ENCODE measurements at regions not wholly inside any gene's neighbourhood (a gene's known extent, or its start where the extent isn't known, plus 50 kb on each side); places are given as distances from the start of the nearest gene placed in this dataset.

DNA sequence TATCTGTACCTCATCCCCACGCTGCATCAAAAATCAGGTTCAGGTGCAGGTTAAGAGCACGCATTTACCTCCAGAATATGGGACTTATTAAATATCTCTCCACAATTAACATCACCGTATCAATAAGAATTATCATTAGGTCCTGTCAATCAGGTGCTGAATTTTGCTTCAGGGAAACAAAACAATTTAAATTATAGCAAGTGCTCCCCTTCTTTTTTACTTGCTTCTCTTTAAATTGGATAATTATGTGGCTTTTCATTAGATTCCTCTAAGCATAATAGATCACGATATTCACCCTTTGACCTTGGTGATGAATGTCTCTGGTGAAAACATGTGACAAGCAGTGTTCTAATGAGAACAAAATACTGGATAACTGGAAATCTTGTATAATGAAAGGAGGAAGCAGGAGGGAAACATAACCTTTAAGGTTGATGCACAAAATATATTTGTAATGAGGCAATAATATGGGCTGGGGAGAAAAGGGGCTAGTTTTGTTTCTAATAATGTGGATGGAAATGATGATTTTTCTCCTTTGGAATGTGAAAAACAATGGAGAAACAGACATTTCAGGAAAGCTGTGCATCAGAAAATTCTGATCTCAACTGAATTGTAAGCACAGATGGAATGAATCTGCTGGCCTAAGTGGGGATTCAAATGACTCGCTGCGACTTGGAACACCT is 166.9 kb downstream of the SNX10 start:
- DNase-seq (ENCODE audit: low read depth) = no peak
- TF ChIP-seq CTCF (conservative IDR thresholded peaks at IDR 0.05; ENCODE audit: low read depth, low read length) = no peak
- no peak overlapping the region for H3K4me3 ChIP-seq (ENCODE audit: low read length)

- H3K4me3 ChIP-seq (ENCODE audit: low read length) = no peak overlapping the region
- DNase-seq (ENCODE audit: low read depth) = no peak
- TF ChIP-seq CTCF (conservative IDR thresholded peaks at IDR 0.05; ENCODE audit: low read depth, low read length) = no peak
These were observed 168.0 kb downstream of the SNX10 start for GRCh38 chr7:26459540-26460193.

DNA sequence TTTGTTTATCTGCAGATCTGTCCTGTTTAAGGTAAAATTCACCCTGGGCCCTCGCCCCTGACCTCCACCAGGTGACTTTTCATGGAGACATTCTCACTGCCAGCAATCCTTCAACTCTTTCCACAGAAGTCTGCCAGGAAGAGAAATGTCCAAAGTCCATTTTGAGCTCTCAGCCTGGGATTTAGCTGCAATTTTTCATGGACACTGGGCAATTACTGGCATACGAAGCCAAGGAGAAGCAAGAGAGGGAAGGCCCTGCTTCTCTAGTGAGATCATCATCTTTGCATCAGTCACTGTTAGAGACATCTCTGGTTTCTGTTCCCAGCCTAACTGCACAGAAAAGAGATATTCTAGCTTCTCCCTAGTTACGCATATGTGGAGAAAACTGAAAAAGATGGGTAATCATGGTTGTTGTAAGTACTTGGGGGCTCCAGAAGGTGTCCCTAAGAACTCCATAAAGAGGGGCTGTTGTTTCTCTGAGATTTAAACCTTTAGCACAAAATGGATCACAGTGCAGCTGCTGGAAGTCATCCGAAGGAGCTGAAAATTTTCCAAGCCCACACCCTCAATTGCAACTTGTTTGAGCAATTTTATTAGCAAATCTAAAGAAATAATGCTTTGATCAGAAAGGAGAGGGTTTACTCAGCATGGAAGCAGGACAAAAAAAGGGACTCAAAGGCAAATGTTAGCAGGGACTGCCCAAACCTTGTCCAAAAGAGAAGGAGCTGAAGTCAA is 168.9 kb downstream of the SNX10 start:
- H3K4me3 ChIP-seq (ENCODE audit: low read length) = no peak overlapping the region
- no peak for TF ChIP-seq CTCF (conservative IDR thresholded peaks at IDR 0.05; ENCODE audit: low read depth, low read length)
- no peak for DNase-seq (ENCODE audit: low read depth)

DNA sequence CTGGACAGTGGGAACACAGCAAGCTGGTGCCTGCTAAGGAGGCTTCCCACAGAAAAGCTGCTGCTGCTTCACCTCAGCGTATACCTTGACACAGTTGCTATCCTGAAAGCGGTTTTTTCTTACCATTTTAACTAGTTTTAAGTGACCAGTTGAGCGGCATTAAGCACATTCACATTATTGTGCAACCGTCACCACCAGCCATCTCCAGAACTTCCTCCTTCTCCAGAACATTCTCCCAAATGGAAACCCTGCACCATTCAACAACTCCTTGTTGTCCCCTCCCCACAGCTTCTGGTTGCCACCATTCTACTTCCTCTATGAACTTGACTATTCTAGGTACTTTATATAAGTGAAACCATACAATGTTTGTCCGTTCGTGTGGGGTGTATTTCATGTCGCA is 169.9 kb downstream of the SNX10 start:
- no peak for TF ChIP-seq CTCF (conservative IDR thresholded peaks at IDR 0.05; ENCODE audit: low read depth, low read length)
- no peak for DNase-seq (ENCODE audit: low read depth)
- H3K4me3 ChIP-seq (ENCODE audit: low read length) = no peak overlapping the region

GRCh38 chr7:26466007-26466406 is 174.3 kb downstream of the SNX10 start:
- TF ChIP-seq CTCF (conservative IDR thresholded peaks at IDR 0.05; ENCODE audit: low read depth, low read length) = no peak
- no peak overlapping the region for H3K4me3 ChIP-seq (ENCODE audit: low read length)
- no peak for DNase-seq (ENCODE audit: low read depth)

DNA sequence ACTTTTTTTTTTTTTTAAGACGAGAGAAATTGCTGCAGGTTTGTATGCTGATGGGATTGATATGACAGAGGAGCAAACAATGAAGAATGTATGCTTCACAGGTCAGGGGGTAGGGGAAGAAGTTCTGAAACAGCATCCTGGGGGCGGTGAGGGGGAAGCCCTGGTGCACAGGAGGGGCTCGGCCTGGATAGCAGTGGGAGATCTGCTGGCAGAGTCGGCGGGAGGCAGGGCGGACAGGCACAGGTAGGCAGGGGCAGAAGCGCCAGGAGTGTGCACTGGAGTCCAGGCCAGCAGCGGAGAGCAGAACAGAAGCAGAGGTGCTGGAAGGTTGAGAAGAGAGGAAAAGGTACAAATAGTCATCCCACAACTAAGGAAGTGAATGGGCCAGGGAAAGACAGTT is 175.4 kb downstream of the SNX10 start:
- no peak for DNase-seq (ENCODE audit: low read depth)
- no peak for TF ChIP-seq CTCF (conservative IDR thresholded peaks at IDR 0.05; ENCODE audit: low read depth, low read length)
- H3K4me3 ChIP-seq (ENCODE audit: low read length) = no peak overlapping the region
